ENCODE measurements at regions not wholly inside any gene's neighbourhood (a gene's known extent, or its start where the extent isn't known, plus 50 kb on each side); places are given as distances from the start of the nearest gene placed in this dataset.

GRCh38 chr1:56171670-56172069 lies 407.7 kb downstream of the PLPP3 start:
- CTCF ChIA-PET (ENCODE audit: partially characterized antibody) = interaction anchor here (0.7 to 2.5 kb wide), 2 partner anchors 8 to 17 kb away, joined by 3 to 8 read pairs; no protein-coding TSS in a partner anchor
- H2BK5ac ChIP-seq (ENCODE audit: low read depth, low read length) = no peak overlapping the region
- DNase-seq (ENCODE audit: low read depth in 1 of 2, low spot score in 2 of 2) (no peak), FAIRE-seq (no peak)
- H2BK12ac ChIP-seq (ENCODE audit: low read depth, low read length) = no peak overlapping the region
- H3K79me2 ChIP-seq (ENCODE audit: control insufficient read depth in 1 of 2, insufficient read depth in 2 of 2, low read length in 2 of 2) = no peaks in the 10 kb centered on the region
- H4K20me1 ChIP-seq (replicated peaks in 1 of 2; ENCODE audit: control insufficient read depth in 1 of 2, insufficient read depth in 2 of 2, low read length in 2 of 2) = no peaks in the 10 kb centered on the region
- no peak overlapping the region for H4K8ac ChIP-seq (ENCODE audit: extremely low read depth, insufficient read depth, low read length)
- H3K23ac ChIP-seq (ENCODE audit: insufficient read length) = no peak overlapping the region
- H3K9me3 ChIP-seq (ENCODE audit: insufficient read depth in 2 of 2, low read depth in 1 of 2, low read length in 1 of 2) = no peaks in the 10 kb centered on the region
- H3K4me3 ChIP-seq (ENCODE audit: extremely low read depth in 1 of 4, insufficient read depth in 2 of 4, low read depth in 3 of 4, low read length in 4 of 4) = no peak overlapping the region
- H2AK5ac ChIP-seq (ENCODE audit: low read depth, low read length) = no peak overlapping the region
- WGBS, 2 experiments (ENCODE audit: extremely low coverage in 1 of 2, insufficient coverage in 1 of 2, insufficient read length in 1 of 2, insufficient replicate concordance in 2 of 2, low coverage in 1 of 2, low lambda C conversion rate in 2 of 2, missing lambda C conversion rate in 1 of 2) = 89% methylated on average over 1 of the region's 1 CpG; no CpG with 5 or more reads in 1 of the 2 experiments
- no peak overlapping the region for H2BK120ac ChIP-seq (replicated peaks; ENCODE audit: low read depth, low read length)
- H3K79me1 ChIP-seq (ENCODE audit: low read depth, low read length) = no peaks in the 10 kb centered on the region
- no peak overlapping the region for H3K9ac ChIP-seq (replicated peaks in 1 of 4; ENCODE audit: extremely low read depth in 1 of 4, low read depth in 3 of 4, low read length in 3 of 4)
- no peaks in the 10 kb centered on the region for H3K36me3 ChIP-seq (ENCODE audit: control insufficient read depth in 2 of 4, insufficient read depth in 4 of 4, low read length in 3 of 4)
- H4K5ac ChIP-seq (ENCODE audit: insufficient read length, low read depth, low read length) = no peak overlapping the region
- H2AFZ ChIP-seq (ENCODE audit: low read length) = no peak overlapping the region
- no peak overlapping the region for H3K18ac ChIP-seq (ENCODE audit: extremely low read depth, low read length)
- no peak overlapping the region for H3K27ac ChIP-seq (ENCODE audit: low read depth, low read length)
- H2BK15ac ChIP-seq (ENCODE audit: low read length) = no peak overlapping the region
- H3K14ac ChIP-seq (ENCODE audit: insufficient read length) = no peak overlapping the region
- no peaks in the 10 kb centered on the region for H3K27me3 ChIP-seq (replicated peaks in 1 of 4; ENCODE audit: control insufficient read depth in 3 of 4, extremely low read depth in 1 of 4, insufficient read depth in 3 of 4, low read length in 3 of 4)
- POLR2A ChIA-PET (ENCODE audit: partially characterized antibody) = no interaction called here
- no peak overlapping the region for H2BK20ac ChIP-seq (ENCODE audit: low read length)
- H3K56ac ChIP-seq (replicated peaks; ENCODE audit: insufficient read length, low read depth, low read length) = no peak overlapping the region
- H4K91ac ChIP-seq (replicated peaks; ENCODE audit: insufficient read length, low read length) = no peak overlapping the region
- peaks cover 0 to 5% (median 3%) of the 10 kb centered on the region in 4 experiments; a peak in 3 of 7 replicates for H3K4me1 ChIP-seq (replicated peaks in 1 of 4; ENCODE audit: control insufficient read depth in 3 of 4, insufficient read depth in 4 of 4, low read length in 3 of 4)
- no peak overlapping the region for H3K4ac ChIP-seq (replicated peaks; ENCODE audit: insufficient read length, low read depth, low read length)
- no peak overlapping the region for H3K4me2 ChIP-seq (ENCODE audit: insufficient read depth in 1 of 2, low read depth in 2 of 2, low read length in 2 of 2)
- H3K23me2 ChIP-seq (ENCODE audit: low read depth, low read length) = no peaks in the 10 kb centered on the region
- TF ChIP-seq SP1 (IDR thresholded peaks at IDR 0.05; ENCODE audit: low read depth, low read length) = no peak
